ENCODE measurements at regions not wholly inside any gene's neighbourhood (a gene's known extent, or its start where the extent isn't known, plus 50 kb on each side); places are given as distances from the start of the nearest gene placed in this dataset.
"Not testable (repeated sequence)": the region's sequence is repeated elsewhere in the genome, so short reads cannot be mapped to it uniquely, and the experiment has no call there.

- DNase-seq, result no peak
Observed at GRCh38 chr1:195327361-195327760, 1280.9 kb downstream of the KCNT2 start.

- no peak for DNase-seq
Observed at GRCh38 chr1:195326325-195326724, 1281.9 kb downstream of the KCNT2 start.

- DNase-seq, result no peak
Observed at GRCh38 chr1:195325181-195325580, 1283.1 kb downstream of the KCNT2 start.

GRCh38 chr1:195306281-195306680 lies 1302.0 kb downstream of the KCNT2 start:
- DNase-seq, result no peak

GRCh38 chr1:195294911-195295310 lies 1313.3 kb downstream of the KCNT2 start:
- DNase-seq, result no peak

GRCh38 chr1:195278644-195279043 lies 1329.6 kb downstream of the KCNT2 start:
- DNase-seq, result no peak

- no peak for DNase-seq
Observed at GRCh38 chr1:195275710-195276109, 1332.5 kb downstream of the KCNT2 start.

- no peak for DNase-seq
Observed at GRCh38 chr1:195251900-195252299, 1356.3 kb downstream of the KCNT2 start.

- no peak for DNase-seq
Observed at GRCh38 chr1:195243492-195243891, 1364.7 kb downstream of the KCNT2 start.

GRCh38 chr1:195241066-195241465 lies 1367.2 kb downstream of the KCNT2 start:
- DNase-seq, result no peak

GRCh38 chr1:195238313-195238712 lies 1369.9 kb downstream of the KCNT2 start:
- no peak for DNase-seq

- DNase-seq, result no peak
Observed at GRCh38 chr1:195236991-195237889, 1371.0 kb downstream of the KCNT2 start.

- DNase-seq, result no peak
Observed at GRCh38 chr1:195218428-195219212, 1389.6 kb downstream of the KCNT2 start.

- no peak for DNase-seq
Observed at GRCh38 chr1:195202241-195202640, 1406.0 kb downstream of the KCNT2 start.

GRCh38 chr1:195200772-195201171 lies 1407.5 kb downstream of the KCNT2 start:
- no peak for DNase-seq

GRCh38 chr1:195197116-195197515 lies 1411.1 kb downstream of the KCNT2 start:
- no peak for DNase-seq

- DNase-seq, result no peak
Observed at GRCh38 chr1:195195423-195196057, 1412.7 kb downstream of the KCNT2 start.

- DNase-seq, result no peak
Observed at GRCh38 chr1:195193134-195193533, 1415.1 kb downstream of the KCNT2 start.

- DNase-seq, result no peak
Observed at GRCh38 chr1:195188821-195189220, 1419.4 kb downstream of the KCNT2 start.

- DNase-seq, result no peak
Observed at GRCh38 chr1:195186544-195186943, 1421.7 kb downstream of the KCNT2 start.

GRCh38 chr1:195185736-195186135 lies 1422.5 kb downstream of the KCNT2 start:
- DNase-seq, result no peak

- no peak for DNase-seq
Observed at GRCh38 chr1:195185321-195185720, 1422.9 kb downstream of the KCNT2 start.

GRCh38 chr1:195173753-195174152 lies 1434.5 kb downstream of the KCNT2 start:
- no peak for DNase-seq

- DNase-seq, result not testable (repeated sequence)
Observed at GRCh38 chr1:195159795-195160194, 1448.4 kb downstream of the KCNT2 start.

Data from NCI-H146 (cell line).